ENCODE measurements at regions not wholly inside any gene's neighbourhood (a gene's known extent, or its start where the extent isn't known, plus 50 kb on each side); places are given as distances from the start of the nearest gene placed in this dataset.

- TF ChIP-seq POLR2A (IDR thresholded peaks at IDR 0.05): no peak
- TF ChIP-seq, protein P1, sequence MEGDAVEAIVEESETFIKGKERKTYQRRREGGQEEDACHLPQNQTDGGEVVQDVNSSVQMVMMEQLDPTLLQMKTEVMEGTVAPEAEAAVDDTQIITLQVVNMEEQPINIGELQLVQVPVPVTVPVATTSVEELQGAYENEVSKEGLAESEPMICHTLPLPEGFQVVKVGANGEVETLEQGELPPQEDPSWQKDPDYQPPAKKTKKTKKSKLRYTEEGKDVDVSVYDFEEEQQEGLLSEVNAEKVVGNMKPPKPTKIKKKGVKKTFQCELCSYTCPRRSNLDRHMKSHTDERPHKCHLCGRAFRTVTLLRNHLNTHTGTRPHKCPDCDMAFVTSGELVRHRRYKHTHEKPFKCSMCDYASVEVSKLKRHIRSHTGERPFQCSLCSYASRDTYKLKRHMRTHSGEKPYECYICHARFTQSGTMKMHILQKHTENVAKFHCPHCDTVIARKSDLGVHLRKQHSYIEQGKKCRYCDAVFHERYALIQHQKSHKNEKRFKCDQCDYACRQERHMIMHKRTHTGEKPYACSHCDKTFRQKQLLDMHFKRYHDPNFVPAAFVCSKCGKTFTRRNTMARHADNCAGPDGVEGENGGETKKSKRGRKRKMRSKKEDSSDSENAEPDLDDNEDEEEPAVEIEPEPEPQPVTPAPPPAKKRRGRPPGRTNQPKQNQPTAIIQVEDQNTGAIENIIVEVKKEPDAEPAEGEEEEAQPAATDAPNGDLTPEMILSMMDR (IDR thresholded peaks at IDR 0.05): no peak
Measured at GRCh38 chr5:167777746-167778145, 513.7 kb upstream of the WWC1 start.

Data from thyroid gland (tissue), 4 donors.